HCT116 (cell line): ENCODE measurements at regions not wholly inside any gene's neighbourhood (a gene's known extent, or its start where the extent isn't known, plus 50 kb on each side); places are given as distances from the start of the nearest gene placed in this dataset.

Experiments
- ATAC-seq: fragments of 200-7000 bp; cut with Tn5 transposase; 2 replicates; pipeline ENCODE4 v1.9.1; 2020; ENCODE audit warnings: mild to moderate bottlenecking, moderate library complexity
- BruUV-seq: library from RNA; stranded (reverse); fragments of 400-500 nt; replicated peaks from 2 replicates; lab custom pipeline; 2021; lab: Mats Ljungman, UMichigan
- CTCF ChIA-PET: fragments of 300-600 bp; sonication (Branson Sonifier 250); formaldehyde crosslinking; loops from one replicate; lab custom pipeline; 2021; ENCODE audit warnings: antibody characterized with exemption; lab: Charles Lee
- POLR2A ChIA-PET: fragments of 300-600, 350-600 bp; sonication (Branson Sonifier 250); formaldehyde crosslinking; loops from one replicate; lab custom pipeline; 2021; ENCODE audit warnings: antibody characterized with exemption; lab: Charles Lee
- RAD21 ChIA-PET, 2 experiments: fragments of 300-600 bp; sonication (Branson Sonifier 250); formaldehyde crosslinking; loops; one replicate each; lab custom pipeline; 2023; ENCODE audit warnings: low total read pairs in 2 of 2; ENCODE audit not compliant: uncharacterized antibody in 2 of 2, unreplicated experiment in 2 of 2, low non-redundant PET in 1 of 2; lab: Charles Lee
- DNase-seq: peaks from one replicate; pipeline ENCODE4 v3.0.0-alpha.2; 2010; ENCODE audit warnings: low read depth, low spot score
- H2AFZ ChIP-seq: fragments of 200-600 bp; shearing (Covaris generic), sonication (generic); 2 replicates; pipeline ENCODE4 v1.6.1; 2017; ENCODE audit warnings: low read depth, mixed run types, mixed read lengths, antibody characterized with exemption, low read length; ENCODE audit not compliant: poor library complexity, severe bottlenecking
- H3K27ac ChIP-seq: 2 replicates; pipeline ENCODE4 v1.5.1; 2012; ENCODE audit warnings: low read depth, low read length
- H3K27me3 ChIP-seq: fragments of 200-600 bp; sonication (generic); 2 replicates; pipeline ENCODE4 v1.6.1; 2016; ENCODE audit warnings: mixed run types, low read length, mixed read lengths; ENCODE audit not compliant: insufficient read depth
- H3K36me3 ChIP-seq, 2 experiments: fragments of 200-500 bp in 1 of 2; fragments of 200-600 bp in 1 of 2; sonication (Bioruptor generic) in 1 of 2; sonication (generic) in 1 of 2; 2 replicates each; pipeline versions ENCODE4 v1.5.1 to v1.6.1; 2014 to 2016; ENCODE audit warnings: low read length in 2 of 2, inconsistent platforms in 1 of 2, mixed read lengths in 1 of 2, mixed run types in 1 of 2; ENCODE audit not compliant: insufficient read depth in 2 of 2, control insufficient read depth in 1 of 2
- H3K4me1 ChIP-seq, 2 experiments: fragments of 200-600 bp in 1 of 2; sonication (generic) in 1 of 2; 2 replicates each; pipeline versions ENCODE4 v1.5.1 to v1.6.1; 2012 to 2017; ENCODE audit warnings: low read length in 2 of 2, inconsistent platforms in 1 of 2, mild to moderate bottlenecking in 1 of 2, mixed read lengths in 1 of 2, mixed run types in 1 of 2, moderate library complexity in 1 of 2; ENCODE audit not compliant: insufficient read depth in 2 of 2, control insufficient read depth in 1 of 2
- H3K4me2 ChIP-seq: fragments of 200-600 bp; sonication (generic); 2 replicates; pipeline ENCODE4 v1.6.1; 2017; ENCODE audit warnings: mixed run types, low read length, mixed read lengths
- H3K4me3 ChIP-seq, 2 experiments: fragments of 200-600 bp in 1 of 2; sonication (generic) in 1 of 2; replicated peaks in 1 of 2; 2 replicates each; pipeline ENCODE4 v1.5.1; 2011 to 2016; ENCODE audit warnings: low read length in 2 of 2, control low read depth in 1 of 2, low read depth in 1 of 2, mild to moderate bottlenecking in 1 of 2, mixed read lengths in 1 of 2, mixed run types in 1 of 2
- H3K79me2 ChIP-seq: fragments of 200-600 bp; sonication (generic); 2 replicates; pipeline ENCODE4 v1.6.1; 2017; ENCODE audit warnings: mild to moderate bottlenecking, mixed run types, low read length, moderate library complexity, mixed read lengths; ENCODE audit not compliant: insufficient read depth
- H3K9ac ChIP-seq: fragments of 200-600 bp; sonication (generic); 2 replicates; pipeline ENCODE4 v1.6.1; 2016; ENCODE audit warnings: low read length, mixed read lengths
- H3K9me2 ChIP-seq: fragments of 200-600 bp; sonication (generic), shearing (Covaris generic); 2 replicates; pipeline ENCODE4 v1.6.1; 2017; ENCODE audit warnings: mixed run types, mild to moderate bottlenecking, moderate library complexity; ENCODE audit not compliant: insufficient read depth
- H3K9me3 ChIP-seq, 2 experiments: fragments of 200-500 bp in 1 of 2; fragments of 200-600 bp in 1 of 2; sonication (Bioruptor generic) in 1 of 2; sonication (generic) in 1 of 2; 2 replicates each; pipeline ENCODE4 v1.6.1; 2014 to 2017; ENCODE audit warnings: low read length in 2 of 2, mixed read lengths in 2 of 2, inconsistent platforms in 1 of 2, low read depth in 1 of 2, mild to moderate bottlenecking in 1 of 2, mixed run types in 1 of 2, moderate library complexity in 1 of 2; ENCODE audit not compliant: control insufficient read depth in 1 of 2, insufficient read depth in 1 of 2
- H4K20me1 ChIP-seq: fragments of 200-600 bp; sonication (generic), shearing (Covaris generic); 2 replicates; pipeline ENCODE4 v1.6.1; 2017; ENCODE audit warnings: mixed run types, mild to moderate bottlenecking, moderate library complexity; ENCODE audit not compliant: insufficient read depth
- ATF3 ChIP-seq: IDR thresholded peaks from 2 replicates; pipeline ENCODE4 v1.6.1; 2012
- CEBPB ChIP-seq: IDR thresholded peaks from 2 replicates; pipeline ENCODE4 v1.6.1; 2012; ENCODE audit warnings: low read depth
- EGR1 ChIP-seq: IDR thresholded peaks from 2 replicates; pipeline ENCODE4 v1.6.1; 2012; ENCODE audit warnings: low read depth
- ELF1 ChIP-seq: IDR thresholded peaks from 2 replicates; pipeline ENCODE4 v1.6.1; 2012; ENCODE audit warnings: low read depth, borderline replicate concordance
- EZH2 ChIP-seq: fragments of 200-600 bp; sonication (generic); IDR thresholded peaks from 2 replicates; pipeline ENCODE4 v1.6.1; 2017; ENCODE audit warnings: antibody characterized with exemption, mixed run types
- FOSL1 ChIP-seq: IDR thresholded peaks from 2 replicates; pipeline ENCODE4 v1.6.1; 2012; ENCODE audit warnings: low read depth
- JUND ChIP-seq: IDR thresholded peaks from 2 replicates; pipeline ENCODE4 v1.6.1; 2012
- MAX ChIP-seq: IDR thresholded peaks from 2 replicates; pipeline ENCODE4 v1.6.1; 2012
- POLR2A ChIP-seq: IDR thresholded peaks from 2 replicates; pipeline ENCODE4 v1.7.0; 2011; ENCODE audit warnings: borderline replicate concordance; ENCODE audit not compliant: insufficient read depth, insufficient read length; ENCODE audit errors: extremely low read depth
- REST ChIP-seq: IDR thresholded peaks from 2 replicates; pipeline ENCODE4 v1.6.1; 2012; ENCODE audit warnings: low read depth
- SIN3A ChIP-seq: IDR thresholded peaks from 2 replicates; pipeline ENCODE4 v1.6.1; 2012; ENCODE audit warnings: low read depth
- SP1 ChIP-seq: IDR thresholded peaks from 2 replicates; pipeline ENCODE4 v1.6.1; 2012; ENCODE audit warnings: low read depth
- SRF ChIP-seq: IDR thresholded peaks from 2 replicates; pipeline ENCODE4 v1.6.1; 2012; ENCODE audit warnings: low read depth
- TCF7L2 ChIP-seq: IDR thresholded peaks from 2 replicates; pipeline ENCODE4 v1.7.0; 2011; ENCODE audit warnings: borderline replicate concordance, inconsistent platforms; ENCODE audit not compliant: insufficient read depth, insufficient read length; ENCODE audit errors: extremely low read depth
- ZFX ChIP-seq: fragments of 450-650 bp; IDR thresholded peaks from 2 replicates; pipeline ENCODE4 v1.6.1; 2017
- ZNF274 ChIP-seq: fragments of 200-500 bp; sonication (Bioruptor generic); IDR thresholded peaks from 2 replicates; pipeline ENCODE4 v1.6.1; 2014; ENCODE audit warnings: mild to moderate bottlenecking, low read depth, low read length, inconsistent platforms
- intact Hi-C: fragments of 100-400 bp; cut with micrococcal nuclease; formaldehyde crosslinking; loops from 2 replicates; pipeline ENCODE4 v1.10.0; 2022

GRCh38 chr2:52536929-52537460 lies 1230.6 kb upstream of the CHAC2 start:
- no peak overlapping the region for H3K4me2 ChIP-seq
- ChIA-PET RAD21 (no interaction called here), POLR2A (no interaction called here), CTCF (no interaction called here)
- H3K36me3 ChIP-seq, result no peaks in the 10 kb centered on the region
- no peak overlapping the region for H3K4me3 ChIP-seq
- BruUV-seq, result no TSS peak
- DNase-seq (no peak), ATAC-seq (no peak)
- H3K27ac ChIP-seq, result no peak overlapping the region
- H3K27me3 ChIP-seq, result no peaks in the 10 kb centered on the region
- intact Hi-C loops, result no loop called here
- H3K9me3 ChIP-seq, result no peaks in the 10 kb centered on the region
- H2AFZ ChIP-seq, result no peak overlapping the region
- H3K4me1 ChIP-seq, result no peaks in the 10 kb centered on the region
- H3K79me2 ChIP-seq, result no peaks in the 10 kb centered on the region
- no peak overlapping the region for H3K9ac ChIP-seq
- H3K9me2 ChIP-seq, result no peaks in the 10 kb centered on the region
- TF ChIP-seq EZH2 (no peak), ZNF274 (no peak), FOSL1 (no peak), ELF1 (no peak), TCF7L2 (no peak), CEBPB (no peak)
- H4K20me1 ChIP-seq, result no peaks in the 10 kb centered on the region

GRCh38 chr2:52532956-52533355 lies 1234.6 kb upstream of the CHAC2 start:
- CTCF ChIA-PET, result no interaction called here
- ATAC-seq, result no peak
- BruUV-seq, result no TSS peak

More at GRCh38 chr2:52532956-52533355, 1234.6 kb upstream of the CHAC2 start:
- Histone ChIP-seq H2AFZ (no peak overlapping the region), H3K36me3 (no peaks in the 10 kb centered on the region), H3K27ac (no peak overlapping the region), H3K9me2 (no peaks in the 10 kb centered on the region), H3K79me2 (no peaks in the 10 kb centered on the region), H3K9ac (no peak overlapping the region), H3K4me3 (no peak overlapping the region), H3K9me3 (no peaks in the 10 kb centered on the region), H3K27me3 (no peaks in the 10 kb centered on the region), H3K4me2 (no peak overlapping the region), H4K20me1 (no peaks in the 10 kb centered on the region), H3K4me1 (no peaks in the 10 kb centered on the region)
- ChIA-PET POLR2A (no interaction called here), RAD21 (no interaction called here)
- intact Hi-C loops, result no loop called here
- no peak for TF ChIP-seq ZFX
- no peak for TF ChIP-seq MAX
- no peak for TF ChIP-seq POLR2A
- TF ChIP-seq ATF3, result no peak
- no peak for TF ChIP-seq SP1
- TF ChIP-seq EZH2, result no peak
- TF ChIP-seq SIN3A, result no peak
- no peak for TF ChIP-seq TCF7L2
- no peak for TF ChIP-seq SRF
- no peak for TF ChIP-seq JUND
- no peak for TF ChIP-seq ZNF274
- TF ChIP-seq EGR1, result no peak
- TF ChIP-seq REST, result no peak
- no peak for DNase-seq
